Coronary artery (tissue), 2 donors: ENCODE measurements at regions not wholly inside any gene's neighbourhood (a gene's known extent, or its start where the extent isn't known, plus 50 kb on each side); places are given as distances from the start of the nearest gene placed in this dataset.

Source experiments
- DNase-seq: peaks from one replicate; pipeline ENCODE4 v3.0.0-alpha.2; 2017; ENCODE audit warnings: low spot score
- H3K27ac ChIP-seq, 2 donors: fragments of 200-600 bp; sonication (generic); one replicate each; pipeline ENCODE4 v1.5.1; 2016 to 2019
- H3K4me3 ChIP-seq: fragments of 200-600 bp; sonication (generic); 2 replicates; pipeline ENCODE4 v1.5.1; 2016; ENCODE audit warnings: mild to moderate bottlenecking, moderate library complexity
- TF ChIP-seq, protein P1 (sequence below): fragments of 200-600 bp; sonication (generic); IDR thresholded peaks from one replicate; pipeline ENCODE4 v1.5.1; 2019; ENCODE audit warnings: antibody characterized with exemption

DNA sequence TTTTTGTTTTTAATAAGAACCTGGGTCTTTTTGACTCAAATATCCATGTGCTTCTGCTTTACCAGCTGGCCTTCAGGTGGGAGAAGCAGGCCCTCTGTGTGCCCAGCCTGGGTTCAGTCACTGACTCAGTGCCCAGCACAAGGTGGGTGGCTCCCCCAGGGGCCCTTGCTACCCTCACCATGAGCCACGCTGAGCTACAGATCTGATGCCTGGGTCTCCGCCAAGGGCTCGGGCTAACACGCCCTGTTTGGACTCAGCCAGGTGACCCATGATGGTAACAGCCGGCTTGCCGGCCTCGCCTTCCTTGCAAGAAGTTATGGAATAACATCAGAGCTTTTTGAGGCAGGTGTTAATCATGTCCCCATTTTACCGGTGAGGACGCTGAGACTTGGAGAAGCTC is 109.5 kb upstream of the NLRP1 start:
- Histone ChIP-seq H3K27ac (no peak overlapping the region), H3K4me3 (no peak overlapping the region)
- TF ChIP-seq, protein P1, sequence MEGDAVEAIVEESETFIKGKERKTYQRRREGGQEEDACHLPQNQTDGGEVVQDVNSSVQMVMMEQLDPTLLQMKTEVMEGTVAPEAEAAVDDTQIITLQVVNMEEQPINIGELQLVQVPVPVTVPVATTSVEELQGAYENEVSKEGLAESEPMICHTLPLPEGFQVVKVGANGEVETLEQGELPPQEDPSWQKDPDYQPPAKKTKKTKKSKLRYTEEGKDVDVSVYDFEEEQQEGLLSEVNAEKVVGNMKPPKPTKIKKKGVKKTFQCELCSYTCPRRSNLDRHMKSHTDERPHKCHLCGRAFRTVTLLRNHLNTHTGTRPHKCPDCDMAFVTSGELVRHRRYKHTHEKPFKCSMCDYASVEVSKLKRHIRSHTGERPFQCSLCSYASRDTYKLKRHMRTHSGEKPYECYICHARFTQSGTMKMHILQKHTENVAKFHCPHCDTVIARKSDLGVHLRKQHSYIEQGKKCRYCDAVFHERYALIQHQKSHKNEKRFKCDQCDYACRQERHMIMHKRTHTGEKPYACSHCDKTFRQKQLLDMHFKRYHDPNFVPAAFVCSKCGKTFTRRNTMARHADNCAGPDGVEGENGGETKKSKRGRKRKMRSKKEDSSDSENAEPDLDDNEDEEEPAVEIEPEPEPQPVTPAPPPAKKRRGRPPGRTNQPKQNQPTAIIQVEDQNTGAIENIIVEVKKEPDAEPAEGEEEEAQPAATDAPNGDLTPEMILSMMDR, result no peak
- DNase-seq, result no peak

DNA sequence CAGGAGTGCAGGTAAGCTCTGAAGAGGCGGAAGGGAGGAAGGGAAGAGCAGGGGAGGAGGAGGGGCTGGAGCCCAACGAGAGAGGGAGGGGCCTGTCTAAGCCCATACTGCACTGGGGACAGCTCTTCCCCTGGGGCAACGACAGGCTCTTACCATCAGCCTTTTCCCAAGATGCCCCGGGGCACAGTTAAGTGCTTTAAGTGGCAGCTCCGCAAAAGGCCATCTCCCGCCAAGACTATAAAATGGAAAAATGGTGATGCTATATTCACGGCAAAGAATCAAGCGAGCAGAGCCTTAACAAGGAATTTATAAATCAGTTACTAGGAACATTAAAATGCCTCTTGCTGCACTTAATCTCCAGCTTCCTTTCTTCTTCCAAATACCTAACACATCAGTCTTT is 110.2 kb upstream of the NLRP1 start:
- TF ChIP-seq, protein P1, result no peak
- H3K4me3 ChIP-seq, result no peak overlapping the region
- DNase-seq, result no peak
- H3K27ac ChIP-seq, result no peak overlapping the region

GRCh38 chr17:5695480-5695879 is 111.2 kb upstream of the NLRP1 start:
- no peak overlapping the region for H3K4me3 ChIP-seq
- DNase-seq, result no peak
- TF ChIP-seq, protein P1, result no peak
- H3K27ac ChIP-seq, result no peak overlapping the region

- Histone ChIP-seq H3K4me3 (no peak overlapping the region), H3K27ac (no peak overlapping the region)
- TF ChIP-seq, protein P1, result no peak
- no peak for DNase-seq
These were observed 114.7 kb upstream of the NLRP1 start for GRCh38 chr17:5698959-5699358.

DNA sequence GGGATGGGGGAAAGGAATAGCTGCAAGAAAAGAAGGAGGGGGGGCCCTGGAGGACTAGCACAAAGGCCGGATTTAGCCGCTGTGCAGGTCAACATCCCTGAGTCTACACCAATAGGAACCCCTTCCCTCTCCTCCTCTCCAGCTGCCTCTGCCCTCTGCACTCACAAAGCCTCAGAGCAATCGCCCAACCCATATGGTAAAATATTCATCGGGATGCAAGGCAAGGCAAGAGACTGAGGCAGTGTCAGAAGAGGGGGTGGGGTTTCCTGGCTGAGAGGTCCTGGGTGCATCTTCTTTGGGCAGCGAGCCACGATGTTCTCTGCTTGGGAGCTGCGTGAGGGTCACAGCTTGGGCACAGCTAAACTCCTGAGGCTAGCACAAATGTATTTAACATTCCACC is 115.5 kb upstream of the NLRP1 start:
- H3K4me3 ChIP-seq, result no peak overlapping the region
- H3K27ac ChIP-seq, result no peak overlapping the region
- DNase-seq, result no peak
- TF ChIP-seq, protein P1, result no peak

- H3K27ac ChIP-seq, result no peak overlapping the region
- TF ChIP-seq, protein P1, result no peak
- no peak for DNase-seq
- H3K4me3 ChIP-seq, result no peak overlapping the region
These were observed 116.4 kb upstream of the NLRP1 start for GRCh38 chr17:5700745-5701144.

DNA sequence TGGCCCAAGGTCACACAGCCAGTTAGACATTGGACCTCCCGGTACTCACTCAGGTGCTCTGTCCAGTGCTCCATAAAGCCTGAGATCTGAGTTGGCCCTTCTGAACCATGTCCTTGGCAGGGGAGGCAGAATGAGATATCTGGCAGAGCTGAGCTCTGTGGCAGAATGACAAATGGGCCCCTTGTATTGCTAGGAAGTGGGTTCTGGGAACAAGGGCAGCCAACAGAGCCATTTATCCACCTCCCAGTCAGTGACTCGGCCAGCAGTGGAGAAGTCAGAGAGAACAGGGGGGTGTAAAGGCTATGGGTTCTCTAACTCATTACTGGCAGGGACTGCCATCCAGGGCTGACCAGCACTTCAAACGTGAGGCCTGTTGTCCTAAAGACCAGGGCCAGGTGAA is 117.1 kb upstream of the NLRP1 start:
- Histone ChIP-seq H3K4me3 (no peak overlapping the region), H3K27ac (no peak overlapping the region)
- TF ChIP-seq, protein P1, result no peak
- DNase-seq, result no peak
